Tibial nerve (tissue), 4 donors: ENCODE measurements at regions not wholly inside any gene's neighbourhood (a gene's known extent, or its start where the extent isn't known, plus 50 kb on each side); places are given as distances from the start of the nearest gene placed in this dataset.

Source experiments
- CTCF ChIP-seq, 5 experiments: fragments of 200-600 bp in 3 of 5; fragments of 450-650 bp in 2 of 5; sonication (generic) in 3 of 5; IDR thresholded peaks; one replicate each; pipeline ENCODE4 v1.5.1; 2016 to 2019; ENCODE audit warnings: antibody characterized with exemption in 5 of 5, mild to moderate bottlenecking in 3 of 5, moderate library complexity in 2 of 5
- EP300 ChIP-seq, 2 donors: sonication (generic); formaldehyde crosslinking; IDR thresholded peaks; one replicate each; pipeline ENCODE4 v1.6.1; 2017; ENCODE audit warnings: antibody characterized with exemption in 2 of 2, mild to moderate bottlenecking in 1 of 2
- POLR2A ChIP-seq, 2 donors: fragments of 450-650 bp; IDR thresholded peaks; one replicate each; pipeline ENCODE4 v1.6.1; 2017; ENCODE audit warnings: antibody characterized with exemption in 2 of 2, mild to moderate bottlenecking in 2 of 2, moderate library complexity in 2 of 2

GRCh38 chr4:186946136-186946535 is 222.5 kb upstream of the FAT1 start:
- TF ChIP-seq CTCF (IDR thresholded peaks at IDR 0.05) (no peak), POLR2A (IDR thresholded peaks at IDR 0.05) (no peak), EP300 (IDR thresholded peaks at IDR 0.05) (no peak)
